RWPE1 (cell line): ENCODE measurements at regions not wholly inside any gene's neighbourhood (a gene's known extent, or its start where the extent isn't known, plus 50 kb on each side); places are given as distances from the start of the nearest gene placed in this dataset.

Experiments used
- CTCF ChIA-PET: fragments of 350-600 bp; sonication (Branson Sonifier 250); formaldehyde crosslinking; extraction: SDS; loops from one replicate; lab custom pipeline; 2021; lab: Yijun Ruan, JAX
- POLR2A ChIA-PET: fragments of 400-600 bp; formaldehyde crosslinking; extraction: SDS; loops from one replicate; lab custom pipeline; 2020; ENCODE audit warnings: antibody characterized with exemption; ENCODE audit not compliant: low non-redundant PET; lab: Yijun Ruan, JAX
- DNase-seq: peaks from one replicate; pipeline ENCODE4 v3.0.0; 2012; ENCODE audit warnings: low spot score
- H3K27ac ChIP-seq: fragments of 450-650 bp; 2 replicates; pipeline ENCODE4 v1.5.1; 2017
- CTCF ChIP-seq: fragments of 450-650 bp; conservative IDR thresholded peaks from 2 replicates; pipeline ENCODE4 v1.5.1; 2017; ENCODE audit warnings: low read depth, mild to moderate bottlenecking

DNA sequence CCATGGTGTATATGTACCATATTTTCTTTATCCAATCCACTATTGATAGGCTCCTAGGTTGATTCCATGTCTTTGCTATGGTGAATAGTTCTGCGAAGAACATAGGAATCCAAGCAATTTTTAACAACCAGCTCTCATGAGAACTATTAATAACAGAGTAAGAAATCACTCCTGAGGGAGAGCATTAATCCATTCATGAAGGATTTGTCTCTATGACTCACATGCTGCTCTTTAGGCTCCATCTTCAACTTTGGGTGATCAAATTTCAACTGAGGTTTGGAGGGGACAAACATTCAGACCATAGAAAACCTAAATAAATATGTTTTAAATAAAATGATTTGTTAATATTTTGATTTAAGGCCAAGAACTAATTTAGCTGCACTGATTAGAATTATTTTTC, 147.4 kb downstream of the NSUN3 start:
- POLR2A ChIA-PET, result no interaction called here
- TF ChIP-seq CTCF, result no peak
- no peak for DNase-seq
- CTCF ChIA-PET, result no interaction called here
- H3K27ac ChIP-seq, result no peak overlapping the region

DNA sequence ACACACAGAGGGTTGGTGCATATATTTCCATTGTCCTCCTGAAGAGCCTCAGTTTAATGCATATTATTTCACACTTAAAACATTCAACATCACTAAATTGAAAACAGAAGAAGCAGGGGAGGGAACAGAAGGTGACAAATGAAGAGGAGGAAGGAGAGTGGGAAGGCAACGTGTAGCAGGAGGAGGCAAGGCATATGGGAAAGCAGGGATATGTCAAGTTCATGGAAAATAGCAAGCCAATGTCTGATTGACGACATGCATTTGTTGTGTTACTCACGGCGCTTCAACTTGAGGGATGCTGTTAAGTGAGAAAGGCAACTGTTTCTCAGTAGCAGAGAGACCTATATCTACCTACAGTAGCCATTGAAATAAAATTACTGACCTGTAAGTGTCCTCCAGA, 154.5 kb downstream of the NSUN3 start:
- ChIA-PET CTCF (no interaction called here), POLR2A (no interaction called here)
- no peak overlapping the region for H3K27ac ChIP-seq
- no peak for TF ChIP-seq CTCF
- DNase-seq, result no peak

DNA sequence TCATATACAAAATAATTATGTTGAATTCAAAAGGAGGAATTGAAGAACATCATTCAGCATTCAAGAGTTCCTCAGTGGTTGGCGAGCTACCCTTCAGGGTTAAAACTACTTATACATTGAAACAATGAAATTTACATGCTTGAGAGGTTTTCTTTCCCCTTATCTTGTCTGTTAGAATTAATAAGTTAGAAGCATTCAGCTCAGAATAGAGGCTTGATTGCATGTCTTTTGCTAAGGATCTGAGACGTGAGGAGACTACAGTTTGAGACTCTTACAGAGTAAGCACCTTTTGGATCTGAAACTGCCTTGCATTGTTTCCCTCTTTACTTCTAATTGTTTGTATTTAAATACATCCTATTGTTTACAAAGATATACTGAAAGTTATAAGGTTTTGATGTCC, 157.6 kb downstream of the NSUN3 start:
- no peak for TF ChIP-seq CTCF
- CTCF ChIA-PET, result no interaction called here
- H3K27ac ChIP-seq, result no peak overlapping the region

GRCh38 chr3:94221829-94222228, 159.0 kb downstream of the NSUN3 start:
- TF ChIP-seq CTCF, result no peak
- CTCF ChIA-PET, result no interaction called here
- POLR2A ChIA-PET, result no interaction called here
- no peak overlapping the region for H3K27ac ChIP-seq
- no peak for DNase-seq

More for the DNA sequence above, 157.6 kb downstream of the NSUN3 start:
- no peak for DNase-seq
- POLR2A ChIA-PET, result no interaction called here

GRCh38 chr3:94225148-94225865, 162.4 kb downstream of the NSUN3 start:
- CTCF ChIA-PET, result interaction anchor here (1.1 kb wide), 1 partner anchor 9 kb away, joined by 4 read pairs; no protein-coding TSS in a partner anchor
- TF ChIP-seq CTCF, result no peak
- POLR2A ChIA-PET, result no interaction called here
- no peak overlapping the region for H3K27ac ChIP-seq
- DNase-seq, result no peak

DNA sequence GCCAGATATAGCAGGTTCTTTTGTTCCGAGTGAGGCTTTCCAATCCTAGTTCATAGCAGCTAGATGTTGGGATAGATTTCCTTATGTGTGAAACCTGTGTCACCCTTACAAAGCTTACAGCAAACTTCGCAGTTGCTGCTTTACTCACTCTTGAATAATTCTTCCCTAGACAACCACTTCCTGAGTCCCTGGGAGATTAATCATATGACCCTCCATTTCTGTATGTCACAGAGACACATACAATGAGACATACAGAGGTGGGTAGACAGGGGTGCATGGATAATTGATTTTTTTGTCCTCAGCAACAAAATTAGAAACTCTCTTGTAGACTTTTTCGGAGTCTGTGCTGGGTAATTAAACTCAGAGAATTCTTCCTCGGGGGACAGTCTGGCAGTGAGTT, 163.2 kb downstream of the NSUN3 start:
- peak; percentile 29 for DNase-seq
- ChIA-PET POLR2A (no interaction called here), CTCF (no interaction called here)
- no peak overlapping the region for H3K27ac ChIP-seq
- no peak for TF ChIP-seq CTCF

DNA sequence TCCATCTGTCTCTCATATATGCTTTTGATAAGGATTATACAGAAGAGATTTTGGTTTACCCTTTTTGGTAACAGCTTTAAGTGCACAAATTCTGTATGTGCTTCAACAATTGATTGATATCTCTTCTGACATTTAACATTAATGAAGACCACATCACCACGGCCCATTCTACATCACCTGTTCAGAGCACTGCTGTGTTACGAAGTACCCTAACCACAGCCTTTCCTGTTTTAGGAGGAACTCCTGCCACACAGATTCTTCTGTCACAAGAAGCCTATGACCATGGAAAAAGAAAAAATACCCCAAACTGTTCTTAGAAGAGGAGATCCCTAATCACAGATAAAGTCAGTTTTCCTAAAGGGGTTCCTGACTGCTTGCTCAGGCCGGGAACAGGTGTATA, 170.1 kb downstream of the NSUN3 start:
- no peak for DNase-seq
- TF ChIP-seq CTCF, result no peak
- ChIA-PET POLR2A (no interaction called here), CTCF (no interaction called here)
- no peak overlapping the region for H3K27ac ChIP-seq
